ENCODE measurements at regions not wholly inside any gene's neighbourhood (a gene's known extent, or its start where the extent isn't known, plus 50 kb on each side); places are given as distances from the start of the nearest gene placed in this dataset.

DNA sequence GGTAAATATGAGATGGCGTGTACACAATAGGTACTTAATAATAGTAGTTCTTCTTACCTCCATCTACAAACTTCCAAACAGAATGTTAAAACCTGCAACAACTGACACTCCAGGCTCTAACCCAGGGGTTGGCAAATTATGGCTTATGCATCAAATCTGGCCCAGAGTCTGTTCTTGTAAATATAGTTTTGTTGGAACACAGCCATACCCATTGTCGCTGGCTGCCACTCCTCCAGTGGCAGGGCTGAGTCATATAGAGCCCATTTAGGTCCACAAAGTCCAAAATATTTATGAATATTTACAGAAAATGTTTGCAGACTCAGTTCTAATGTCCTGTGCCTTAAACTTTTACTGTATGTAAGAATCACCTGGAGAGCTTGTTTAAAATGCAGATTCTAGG, 69.9 kb upstream of the BTBD3 start:
- H3K9me3 ChIP-seq (ENCODE audit: control insufficient read depth in 5 of 5, low read length in 5 of 5) = no peaks in the 10 kb centered on the region

DNA sequence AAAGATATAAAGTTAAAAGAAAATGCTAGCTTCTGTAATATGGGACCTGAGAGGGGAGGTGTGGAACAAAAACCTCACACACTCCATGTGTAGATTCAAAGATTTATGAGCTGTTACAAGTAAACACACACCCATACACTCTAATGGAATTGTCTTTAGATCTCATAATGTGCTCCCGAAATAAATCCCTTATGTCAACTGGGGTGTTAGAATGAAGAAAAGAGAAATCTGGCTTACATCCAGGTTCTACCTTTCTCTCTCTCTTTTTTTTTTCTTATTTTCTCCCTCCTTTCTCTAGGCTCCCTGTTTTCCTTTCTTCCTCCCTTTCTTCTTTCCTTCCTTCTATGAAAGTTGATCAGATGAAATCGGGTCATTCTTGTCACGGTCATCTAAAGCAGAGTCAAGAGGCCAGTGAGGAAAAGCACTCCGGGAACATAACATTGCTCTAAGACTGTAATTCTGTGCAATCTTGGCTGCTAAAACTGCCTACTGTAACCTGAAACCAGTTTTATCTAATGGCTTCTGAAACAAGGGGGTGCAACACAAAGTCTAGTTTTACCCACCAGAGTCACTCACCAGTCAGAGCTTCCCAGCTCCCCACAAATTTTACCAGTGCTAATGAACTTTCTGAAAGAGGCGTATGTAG, 68.3 kb upstream of the BTBD3 start:
- H3K36me3 ChIP-seq (ENCODE audit: control insufficient read depth in 5 of 5, insufficient read depth in 5 of 5, low read length in 5 of 5) = no peaks in the 10 kb centered on the region
- peaks cover 0 to 12% (median 0%) of the 10 kb centered on the region in 5 donors for H3K4me1 ChIP-seq (ENCODE audit: control insufficient read depth in 5 of 5, insufficient read depth in 5 of 5, low read length in 5 of 5)
- no peak overlapping the region for H3K4me3 ChIP-seq (ENCODE audit: low read depth in 1 of 5, low read length in 5 of 5)

More for the DNA sequence above, 69.9 kb upstream of the BTBD3 start:
- H3K4me1 ChIP-seq (ENCODE audit: control insufficient read depth in 5 of 5, insufficient read depth in 5 of 5, low read length in 5 of 5) = peaks cover 0 to 12% (median 0%) of the 10 kb centered on the region in 5 donors
- H3K9ac ChIP-seq (ENCODE audit: low read length in 5 of 5) = no peak overlapping the region
- no peaks in the 10 kb centered on the region for H3K27me3 ChIP-seq (ENCODE audit: control insufficient read depth in 5 of 5, insufficient read depth in 4 of 5, low read length in 5 of 5)
- no peak overlapping the region for H3K4me3 ChIP-seq (ENCODE audit: low read depth in 1 of 5, low read length in 5 of 5)
- no peak overlapping the region for H3K27ac ChIP-seq (ENCODE audit: low read depth, low read length)
- H3K36me3 ChIP-seq (ENCODE audit: control insufficient read depth in 5 of 5, insufficient read depth in 5 of 5, low read length in 5 of 5) = no peaks in the 10 kb centered on the region

DNA sequence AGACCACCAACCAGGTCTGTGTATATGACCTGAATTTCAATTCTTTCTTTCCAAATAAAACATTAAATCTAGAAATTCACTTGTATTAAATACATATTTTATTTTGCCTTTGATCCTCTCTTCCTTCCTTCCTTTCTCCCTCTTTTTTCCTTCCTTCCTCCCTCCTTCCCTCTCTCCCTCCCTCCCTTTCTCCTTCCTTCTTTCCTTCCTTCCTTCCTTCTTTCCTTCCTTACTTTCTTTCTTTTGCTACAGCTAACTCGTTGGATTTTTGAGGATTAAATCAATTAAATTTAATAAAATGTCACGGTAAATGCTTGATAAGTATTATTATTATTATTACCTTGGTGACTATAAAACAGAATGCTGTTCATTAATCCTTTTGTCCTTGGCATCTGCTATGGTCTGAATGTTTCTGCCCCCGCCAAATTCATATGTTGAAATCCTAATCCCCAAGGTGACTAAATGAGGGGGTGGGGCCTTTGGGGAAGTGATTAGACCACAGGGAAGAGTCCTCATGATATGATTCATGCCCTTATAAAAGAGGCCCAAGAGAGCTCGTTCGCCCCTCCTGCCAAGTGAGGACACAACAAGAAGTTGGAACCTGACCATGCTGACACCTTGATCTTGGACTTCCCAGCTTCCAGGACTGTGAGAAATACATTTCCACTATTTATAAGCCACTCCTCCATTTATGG, 67.6 kb upstream of the BTBD3 start:
- H3K4me3 ChIP-seq (ENCODE audit: low read depth in 1 of 5, low read length in 5 of 5) = no peak overlapping the region
- H3K4me1 ChIP-seq (ENCODE audit: control insufficient read depth in 5 of 5, insufficient read depth in 5 of 5, low read length in 5 of 5) = peaks cover 0 to 12% (median 0%) of the 10 kb centered on the region in 5 donors
- no peak overlapping the region for H3K27ac ChIP-seq (ENCODE audit: low read depth, low read length)

More for the DNA sequence above, 68.3 kb upstream of the BTBD3 start:
- Histone ChIP-seq H3K9me3 (ENCODE audit: control insufficient read depth in 5 of 5, low read length in 5 of 5) (no peaks in the 10 kb centered on the region), H3K27me3 (ENCODE audit: control insufficient read depth in 5 of 5, insufficient read depth in 4 of 5, low read length in 5 of 5) (no peaks in the 10 kb centered on the region), H3K27ac (ENCODE audit: low read depth, low read length) (no peak overlapping the region), H3K9ac (ENCODE audit: low read length in 5 of 5) (no peak overlapping the region)

DNA sequence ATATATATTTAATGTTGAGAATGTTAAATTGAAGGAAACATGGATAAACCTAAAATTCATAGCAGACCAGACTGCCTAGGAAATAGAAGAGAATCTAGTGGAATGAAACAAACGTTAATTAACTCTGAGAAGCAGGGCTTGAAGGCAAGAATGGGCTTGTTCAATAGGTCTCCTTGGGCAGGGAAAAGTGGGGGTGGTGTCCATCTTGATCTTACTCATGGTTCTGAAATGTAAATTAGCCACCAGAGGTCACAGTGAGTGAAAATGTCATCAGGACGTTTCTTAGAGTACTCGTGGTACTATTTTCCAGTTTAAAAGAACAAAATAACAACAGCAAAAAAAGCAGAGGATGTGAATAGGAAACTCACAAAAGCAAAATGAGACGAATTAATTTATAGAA, 66.8 kb upstream of the BTBD3 start:
- H3K27me3 ChIP-seq (ENCODE audit: control insufficient read depth in 5 of 5, insufficient read depth in 4 of 5, low read length in 5 of 5) = no peaks in the 10 kb centered on the region
- H3K9ac ChIP-seq (ENCODE audit: low read length in 5 of 5) = no peak overlapping the region
- no peak overlapping the region for H3K27ac ChIP-seq (ENCODE audit: low read depth, low read length)
- H3K4me1 ChIP-seq (ENCODE audit: control insufficient read depth in 5 of 5, insufficient read depth in 5 of 5, low read length in 5 of 5) = peaks cover 0 to 12% (median 0%) of the 10 kb centered on the region in 5 donors
- H3K36me3 ChIP-seq (ENCODE audit: control insufficient read depth in 5 of 5, insufficient read depth in 5 of 5, low read length in 5 of 5) = no peaks in the 10 kb centered on the region
- H3K4me3 ChIP-seq (ENCODE audit: low read depth in 1 of 5, low read length in 5 of 5) = no peak overlapping the region
- H3K9me3 ChIP-seq (ENCODE audit: control insufficient read depth in 5 of 5, low read length in 5 of 5) = no peaks in the 10 kb centered on the region

More for the DNA sequence above, 67.6 kb upstream of the BTBD3 start:
- no peaks in the 10 kb centered on the region for H3K27me3 ChIP-seq (ENCODE audit: control insufficient read depth in 5 of 5, insufficient read depth in 4 of 5, low read length in 5 of 5)
- H3K9me3 ChIP-seq (ENCODE audit: control insufficient read depth in 5 of 5, low read length in 5 of 5) = no peaks in the 10 kb centered on the region
- H3K9ac ChIP-seq (ENCODE audit: low read length in 5 of 5) = no peak overlapping the region
- H3K36me3 ChIP-seq (ENCODE audit: control insufficient read depth in 5 of 5, insufficient read depth in 5 of 5, low read length in 5 of 5) = no peaks in the 10 kb centered on the region

DNA sequence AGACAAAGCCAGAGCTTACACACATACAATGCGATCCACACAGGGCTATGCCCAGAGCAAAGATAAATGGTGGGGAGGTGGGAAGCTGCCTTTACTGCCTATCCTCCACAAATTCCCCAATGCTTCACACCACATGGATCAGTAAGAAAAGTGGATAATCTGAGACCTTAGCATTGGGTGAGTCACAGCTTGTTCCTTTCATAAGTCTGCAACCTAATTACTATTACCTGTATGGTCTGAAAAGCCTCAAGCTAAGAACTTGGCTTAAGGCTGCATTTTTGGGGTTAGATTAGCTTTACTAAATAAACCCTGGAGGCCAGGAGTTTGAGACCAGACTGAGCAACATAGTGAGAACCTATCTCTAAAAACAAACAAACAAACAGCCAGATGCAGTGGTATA, 66.0 kb upstream of the BTBD3 start:
- H3K4me1 ChIP-seq (ENCODE audit: control insufficient read depth in 5 of 5, insufficient read depth in 5 of 5, low read length in 5 of 5) = peaks cover 0 to 12% (median 0%) of the 10 kb centered on the region in 5 donors
- H3K9ac ChIP-seq (ENCODE audit: low read length in 5 of 5) = no peak overlapping the region
- no peaks in the 10 kb centered on the region for H3K9me3 ChIP-seq (ENCODE audit: control insufficient read depth in 5 of 5, low read length in 5 of 5)
- H3K4me3 ChIP-seq (ENCODE audit: low read depth in 1 of 5, low read length in 5 of 5) = no peak overlapping the region
- H3K27ac ChIP-seq (ENCODE audit: low read depth, low read length) = no peak overlapping the region
- H3K36me3 ChIP-seq (ENCODE audit: control insufficient read depth in 5 of 5, insufficient read depth in 5 of 5, low read length in 5 of 5) = no peaks in the 10 kb centered on the region
- H3K27me3 ChIP-seq (ENCODE audit: control insufficient read depth in 5 of 5, insufficient read depth in 4 of 5, low read length in 5 of 5) = no peaks in the 10 kb centered on the region

DNA sequence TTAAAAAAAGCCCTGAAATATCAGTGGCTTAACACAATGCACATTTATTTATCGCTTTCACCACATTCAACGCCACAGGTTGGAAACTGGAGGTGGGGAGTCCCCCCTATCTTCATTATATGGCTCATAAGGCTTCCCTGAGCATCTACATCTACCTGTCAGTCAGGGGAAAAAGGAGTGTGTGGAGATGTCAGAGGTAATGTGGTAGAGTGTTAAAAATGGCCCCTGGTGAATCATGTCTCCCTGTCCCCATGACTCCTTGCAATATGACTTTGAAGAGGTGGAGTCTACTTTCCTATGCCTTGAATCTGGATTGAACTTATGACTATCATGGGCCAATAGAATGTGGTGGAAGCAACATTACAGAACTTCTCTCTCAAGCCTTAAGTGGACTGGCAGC, 65.5 kb upstream of the BTBD3 start:
- no peaks in the 10 kb centered on the region for H3K36me3 ChIP-seq (ENCODE audit: control insufficient read depth in 5 of 5, insufficient read depth in 5 of 5, low read length in 5 of 5)
- H3K27ac ChIP-seq (ENCODE audit: low read depth, low read length) = no peak overlapping the region
- H3K9me3 ChIP-seq (ENCODE audit: control insufficient read depth in 5 of 5, low read length in 5 of 5) = no peaks in the 10 kb centered on the region
- peaks cover 0 to 12% (median 0%) of the 10 kb centered on the region in 5 donors for H3K4me1 ChIP-seq (ENCODE audit: control insufficient read depth in 5 of 5, insufficient read depth in 5 of 5, low read length in 5 of 5)
- no peak overlapping the region for H3K9ac ChIP-seq (ENCODE audit: low read length in 5 of 5)
- H3K27me3 ChIP-seq (ENCODE audit: control insufficient read depth in 5 of 5, insufficient read depth in 4 of 5, low read length in 5 of 5) = no peaks in the 10 kb centered on the region
- no peak overlapping the region for H3K4me3 ChIP-seq (ENCODE audit: low read depth in 1 of 5, low read length in 5 of 5)

DNA sequence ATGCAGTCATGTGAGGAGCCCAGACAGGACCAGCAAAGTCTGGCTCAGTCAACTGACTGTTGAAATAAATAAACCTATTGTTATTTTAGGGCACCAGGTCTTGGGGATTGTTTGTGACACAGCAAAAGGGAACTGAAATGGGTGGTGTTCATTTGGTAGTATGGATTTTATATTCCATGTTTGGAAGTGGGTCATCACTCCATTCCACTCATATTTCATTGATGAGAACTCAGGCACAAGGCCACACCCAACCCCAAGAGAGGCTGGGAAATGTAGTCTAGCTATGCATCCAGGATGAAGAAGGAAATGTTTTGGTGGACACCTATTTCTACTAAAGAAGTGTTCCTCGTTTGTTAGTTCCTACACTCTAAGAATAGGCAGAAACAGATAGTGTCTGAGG, 64.9 kb upstream of the BTBD3 start:
- Histone ChIP-seq H3K4me1 (ENCODE audit: control insufficient read depth in 5 of 5, insufficient read depth in 5 of 5, low read length in 5 of 5) (peaks cover 0 to 12% (median 0%) of the 10 kb centered on the region in 5 donors), H3K27me3 (ENCODE audit: control insufficient read depth in 5 of 5, insufficient read depth in 4 of 5, low read length in 5 of 5) (no peaks in the 10 kb centered on the region), H3K4me3 (ENCODE audit: low read depth in 1 of 5, low read length in 5 of 5) (no peak overlapping the region), H3K36me3 (ENCODE audit: control insufficient read depth in 5 of 5, insufficient read depth in 5 of 5, low read length in 5 of 5) (no peaks in the 10 kb centered on the region), H3K9me3 (ENCODE audit: control insufficient read depth in 5 of 5, low read length in 5 of 5) (no peaks in the 10 kb centered on the region), H3K9ac (ENCODE audit: low read length in 5 of 5) (no peak overlapping the region), H3K27ac (ENCODE audit: low read depth, low read length) (no peak overlapping the region)

DNA sequence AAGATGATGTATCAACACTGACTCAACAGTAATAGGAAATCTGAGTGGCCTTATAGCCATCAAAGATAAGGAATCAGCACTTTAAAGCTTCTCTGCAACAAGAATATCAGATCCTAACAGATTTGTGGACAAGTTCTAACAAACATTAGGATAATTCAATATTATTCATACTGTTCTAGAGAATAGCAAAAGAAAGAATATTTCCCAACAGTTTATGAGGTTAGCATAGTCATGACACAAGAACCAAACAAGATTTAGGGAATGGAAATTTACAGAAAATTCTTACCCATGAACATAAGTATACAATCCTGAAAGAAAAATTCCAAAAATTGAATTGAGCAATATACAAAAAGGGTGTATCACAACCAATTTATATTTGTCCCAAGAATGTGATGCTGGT, 64.3 kb upstream of the BTBD3 start:
- Histone ChIP-seq H3K36me3 (ENCODE audit: control insufficient read depth in 5 of 5, insufficient read depth in 5 of 5, low read length in 5 of 5) (no peaks in the 10 kb centered on the region), H3K4me3 (ENCODE audit: low read depth in 1 of 5, low read length in 5 of 5) (no peak overlapping the region), H3K9me3 (ENCODE audit: control insufficient read depth in 5 of 5, low read length in 5 of 5) (no peaks in the 10 kb centered on the region), H3K4me1 (ENCODE audit: control insufficient read depth in 5 of 5, insufficient read depth in 5 of 5, low read length in 5 of 5) (peaks cover 0 to 12% (median 0%) of the 10 kb centered on the region in 5 donors), H3K27ac (ENCODE audit: low read depth, low read length) (no peak overlapping the region), H3K27me3 (ENCODE audit: control insufficient read depth in 5 of 5, insufficient read depth in 4 of 5, low read length in 5 of 5) (no peaks in the 10 kb centered on the region), H3K9ac (ENCODE audit: low read length in 5 of 5) (no peak overlapping the region)

DNA sequence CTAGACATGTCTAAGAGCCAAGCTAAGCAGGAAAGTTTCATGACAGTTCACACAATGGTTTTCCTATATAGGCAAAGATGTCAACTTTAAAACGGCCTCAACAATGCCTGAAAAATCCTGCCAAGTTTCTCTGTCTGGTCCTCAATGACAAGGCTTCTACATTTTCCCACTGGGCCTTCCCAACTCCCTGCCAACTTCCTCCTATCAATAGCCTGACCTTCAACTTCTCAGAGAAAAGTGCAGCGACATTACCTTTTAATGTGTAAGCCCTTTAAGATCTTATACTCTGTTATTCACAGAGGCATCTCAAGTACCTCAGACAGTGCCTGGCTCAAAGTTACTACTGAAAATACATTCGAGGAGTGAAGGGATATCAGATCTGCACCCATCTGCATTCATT, 56.2 kb upstream of the BTBD3 start:
- no peaks in the 10 kb centered on the region for H3K36me3 ChIP-seq (ENCODE audit: control insufficient read depth in 5 of 5, insufficient read depth in 5 of 5, low read length in 5 of 5)
- no peaks in the 10 kb centered on the region for H3K9me3 ChIP-seq (ENCODE audit: control insufficient read depth in 5 of 5, low read length in 5 of 5)
- H3K4me1 ChIP-seq (ENCODE audit: control insufficient read depth in 5 of 5, insufficient read depth in 5 of 5, low read length in 5 of 5) = peaks cover 0 to 6% (median 0%) of the 10 kb centered on the region in 5 donors
- no peak overlapping the region for H3K9ac ChIP-seq (ENCODE audit: low read length in 5 of 5)
- H3K4me3 ChIP-seq (ENCODE audit: low read depth in 1 of 5, low read length in 5 of 5) = no peak overlapping the region
- no peaks in the 10 kb centered on the region for H3K27me3 ChIP-seq (ENCODE audit: control insufficient read depth in 5 of 5, insufficient read depth in 4 of 5, low read length in 5 of 5)
- no peak overlapping the region for H3K27ac ChIP-seq (ENCODE audit: low read depth, low read length)

DNA sequence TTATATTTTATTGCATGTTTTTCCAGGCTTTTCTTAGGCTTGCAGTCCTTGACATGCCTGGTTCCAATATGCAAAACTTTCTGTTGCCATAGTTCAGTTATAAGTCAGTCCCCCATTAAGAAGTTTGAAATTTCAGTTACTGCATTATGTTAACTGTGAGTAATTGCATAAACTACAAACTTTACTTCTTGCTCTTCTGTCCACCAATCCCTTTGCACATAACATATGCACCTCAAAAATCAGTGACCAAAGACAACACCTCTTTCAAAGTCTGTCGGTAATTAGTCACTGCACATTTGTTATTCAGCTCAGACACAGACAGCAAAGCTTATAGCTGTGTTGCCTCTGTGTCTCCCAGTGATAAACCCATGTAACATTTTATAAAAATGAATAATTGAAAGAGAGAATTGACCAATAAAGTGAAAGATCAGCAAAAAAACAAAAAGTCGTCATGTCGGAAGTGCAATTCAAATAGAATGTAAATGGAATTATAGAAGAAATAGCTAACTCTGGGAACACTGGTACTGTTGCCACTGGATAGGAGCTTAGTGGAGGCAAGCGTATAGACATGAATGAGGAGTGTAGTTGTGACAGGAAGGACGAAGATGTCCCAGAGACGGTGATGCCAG, 50.3 kb upstream of the BTBD3 start:
- Histone ChIP-seq H3K4me3 (ENCODE audit: low read depth in 1 of 5, low read length in 5 of 5) (no peak overlapping the region), H3K9ac (ENCODE audit: low read length in 5 of 5) (no peak overlapping the region), H3K27ac (ENCODE audit: low read depth, low read length) (no peak overlapping the region), H3K27me3 (ENCODE audit: control insufficient read depth in 5 of 5, insufficient read depth in 4 of 5, low read length in 5 of 5) (no peaks in the 10 kb centered on the region), H3K36me3 (ENCODE audit: control insufficient read depth in 5 of 5, insufficient read depth in 5 of 5, low read length in 5 of 5) (no peaks in the 10 kb centered on the region), H3K4me1 (ENCODE audit: control insufficient read depth in 5 of 5, insufficient read depth in 5 of 5, low read length in 5 of 5) (no peaks in the 10 kb centered on the region), H3K9me3 (ENCODE audit: control insufficient read depth in 5 of 5, low read length in 5 of 5) (no peaks in the 10 kb centered on the region)

Data from subcutaneous abdominal adipose tissue (tissue), 5 donors.